H9 (cell line): ENCODE measurements at regions not wholly inside any gene's neighbourhood (a gene's known extent, or its start where the extent isn't known, plus 50 kb on each side); places are given as distances from the start of the nearest gene placed in this dataset.

ENCODE experiments used
- DNase-seq: peaks from one replicate; pipeline ENCODE4 v3.0.0-alpha.2; 2017
- H2AFZ ChIP-seq: one replicate; pipeline ENCODE4 v1.6.1; 2013; ENCODE audit warnings: mild to moderate bottlenecking, low read length, control low read depth, moderate library complexity
- H2AK5ac ChIP-seq: 2 replicates; pipeline ENCODE4 v1.6.1; 2013; ENCODE audit warnings: low read length, control low read depth, mixed read lengths; ENCODE audit not compliant: insufficient read length
- H2BK120ac ChIP-seq: one replicate; pipeline ENCODE4 v1.6.1; 2013; ENCODE audit warnings: low read depth, mild to moderate bottlenecking, low read length, control low read depth, inconsistent platforms; ENCODE audit not compliant: poor library complexity, severe bottlenecking
- H2BK12ac ChIP-seq: 2 replicates; pipeline ENCODE4 v1.6.1; 2013; ENCODE audit warnings: low read length, control low read depth, mixed read lengths, low read depth; ENCODE audit not compliant: insufficient read length
- H2BK15ac ChIP-seq: 2 replicates; pipeline ENCODE4 v1.6.1; 2013; ENCODE audit warnings: low read depth, low read length, control low read depth
- H2BK20ac ChIP-seq: one replicate; pipeline ENCODE4 v1.6.1; 2013; ENCODE audit warnings: low read depth, mild to moderate bottlenecking, low read length, control low read depth, inconsistent platforms; ENCODE audit not compliant: poor library complexity, severe bottlenecking
- H2BK5ac ChIP-seq: 2 replicates; pipeline ENCODE4 v1.6.1; 2013; ENCODE audit warnings: low read length, control low read depth, mixed read lengths; ENCODE audit not compliant: insufficient read length
- H3K14ac ChIP-seq: 2 replicates; pipeline ENCODE4 v1.6.1; 2013; ENCODE audit warnings: low read length, control low read depth; ENCODE audit not compliant: insufficient read depth
- H3K18ac ChIP-seq: 2 replicates; pipeline ENCODE4 v1.6.1; 2013; ENCODE audit warnings: low read depth, mild to moderate bottlenecking, mixed read lengths, low read length, control low read depth; ENCODE audit not compliant: insufficient read length
- H3K23ac ChIP-seq: 2 replicates; pipeline ENCODE4 v1.6.1; 2013; ENCODE audit warnings: low read length, control low read depth, mixed read lengths, low read depth; ENCODE audit not compliant: insufficient read length
- H3K23me2 ChIP-seq: 2 replicates; pipeline ENCODE4 v1.6.1; 2013; ENCODE audit warnings: low read depth, mild to moderate bottlenecking, mixed read lengths, low read length, control low read depth; ENCODE audit not compliant: insufficient read length, poor library complexity, severe bottlenecking
- H3K27ac ChIP-seq: 2 replicates; pipeline ENCODE4 v1.5.1; 2013; ENCODE audit warnings: low read length, control low read depth, mixed read lengths, low read depth; ENCODE audit not compliant: insufficient read length
- H3K27me3 ChIP-seq: 2 replicates; pipeline ENCODE4 v1.6.1; 2013; ENCODE audit warnings: low read length, control low read depth, inconsistent platforms; ENCODE audit not compliant: insufficient read depth
- H3K4ac ChIP-seq: 2 replicates; pipeline ENCODE4 v1.6.1; 2013; ENCODE audit warnings: low read depth, mild to moderate bottlenecking, control low read depth, inconsistent platforms, low read length, moderate library complexity
- H3K4me1 ChIP-seq: 2 replicates; pipeline ENCODE4 v1.6.1; 2013; ENCODE audit warnings: low read length, control low read depth, inconsistent platforms; ENCODE audit not compliant: insufficient read depth
- H3K4me2 ChIP-seq: 2 replicates; pipeline ENCODE4 v1.6.1; 2013; ENCODE audit warnings: low read length, control low read depth, mixed read lengths; ENCODE audit not compliant: insufficient read length, insufficient read depth
- H3K56ac ChIP-seq: 2 replicates; pipeline ENCODE4 v1.6.1; 2013; ENCODE audit warnings: low read depth, mild to moderate bottlenecking, mixed read lengths, low read length, control low read depth; ENCODE audit not compliant: insufficient read length
- H3K79me1 ChIP-seq: 2 replicates; pipeline ENCODE4 v1.6.1; 2013; ENCODE audit warnings: low read depth, mild to moderate bottlenecking, moderate library complexity, low read length, control low read depth, inconsistent platforms; ENCODE audit not compliant: insufficient read depth, poor library complexity, severe bottlenecking
- H3K79me2 ChIP-seq: 2 replicates; pipeline ENCODE4 v1.6.1; 2013; ENCODE audit warnings: low read length, control low read depth, inconsistent platforms; ENCODE audit not compliant: insufficient read depth
- H3K9ac ChIP-seq: 2 replicates; pipeline ENCODE4 v1.6.1; 2013; ENCODE audit warnings: low read length, control low read depth, mixed read lengths; ENCODE audit not compliant: insufficient read length; ENCODE audit errors: extremely low read depth
- H3K9me3 ChIP-seq: one replicate; pipeline ENCODE4 v1.6.1; 2013; ENCODE audit warnings: low read depth, low read length, inconsistent platforms; ENCODE audit not compliant: control insufficient read depth
- H3T11ph ChIP-seq: one replicate; pipeline ENCODE4 v1.6.1; 2013; ENCODE audit warnings: mild to moderate bottlenecking, low read length, control low read depth, inconsistent platforms
- H4K20me1 ChIP-seq: one replicate; pipeline ENCODE4 v1.6.1; 2013; ENCODE audit not compliant: control insufficient read depth, insufficient read length, insufficient read depth
- H4K5ac ChIP-seq: 2 replicates; pipeline ENCODE4 v1.6.1; 2013; ENCODE audit warnings: low read depth, mild to moderate bottlenecking, mixed read lengths, low read length, control low read depth; ENCODE audit not compliant: insufficient read length
- H4K8ac ChIP-seq: replicated peaks from 2 replicates; pipeline ENCODE4 v1.6.1; 2013; ENCODE audit warnings: low read length, control low read depth, mixed read lengths, low read depth; ENCODE audit not compliant: insufficient read length
- H4K91ac ChIP-seq: 2 replicates; pipeline ENCODE4 v1.6.1; 2013; ENCODE audit warnings: low read depth, mild to moderate bottlenecking, moderate library complexity, mixed read lengths, low read length, control low read depth; ENCODE audit not compliant: insufficient read length
- H3K27ac Mint-ChIP-seq, 3 experiments: 2 replicates in 2 of 3; 3 replicates in 1 of 3; pipeline ENCODE4 v1.8.0; 2020 to 2021; ENCODE audit warnings: mixed read lengths in 3 of 3, mild to moderate bottlenecking in 1 of 3, moderate library complexity in 1 of 3
- H3K27me3 Mint-ChIP-seq: 2 replicates; pipeline ENCODE4 v1.8.0; 2021; ENCODE audit warnings: low read depth, mild to moderate bottlenecking, moderate library complexity, mixed read lengths
- H3K36me3 Mint-ChIP-seq, 3 experiments: 2 replicates in 2 of 3; 3 replicates in 1 of 3; pipeline ENCODE4 v1.8.0; 2020 to 2021; ENCODE audit warnings: low read depth in 3 of 3, mixed read lengths in 3 of 3; ENCODE audit not compliant: insufficient read depth in 1 of 3
- H3K4me1 Mint-ChIP-seq, 2 experiments: 2 replicates each; pipeline ENCODE4 v1.8.0; 2020; ENCODE audit warnings: mixed read lengths in 2 of 2
- H3K4me3 Mint-ChIP-seq, 2 experiments: 2 replicates in 1 of 2; 3 replicates in 1 of 2; pipeline ENCODE4 v1.8.0; 2020 to 2021; ENCODE audit warnings: mild to moderate bottlenecking in 2 of 2, mixed read lengths in 2 of 2, moderate library complexity in 1 of 2
- H3K9me3 Mint-ChIP-seq, 2 experiments: 2 replicates in 1 of 2; 3 replicates in 1 of 2; pipeline ENCODE4 v1.8.0; 2020; ENCODE audit warnings: mild to moderate bottlenecking in 2 of 2, mixed read lengths in 2 of 2, moderate library complexity in 1 of 2
- TF ChIP-seq, protein P1 (sequence below): fragments of 200-600 bp; sonication (generic); conservative IDR thresholded peaks from 3 replicates; pipeline ENCODE4 v1.8.0; 2021; ENCODE audit warnings: antibody characterized with exemption, mild to moderate bottlenecking

- no peak overlapping the region for H2BK5ac ChIP-seq
- Mint-ChIP-seq H3K27me3 (peaks cover 2% of the 10 kb centered on the region), H3K4me1 (peaks cover 3 to 9% of the 10 kb centered on the region in 2 experiments), H3K9me3 (peaks cover 0 to 2% of the 10 kb centered on the region in 2 experiments; a peak in 4 of 5 replicates), H3K36me3 (no peaks in the 10 kb centered on the region; a peak in 2 of 7 replicates), H3K27ac (no peak overlapping the region), H3K4me3 (no peak overlapping the region)
- no peak overlapping the region for H3K4me2 ChIP-seq
- no peaks in the 10 kb centered on the region for H3K27me3 ChIP-seq
- TF ChIP-seq, protein P1, sequence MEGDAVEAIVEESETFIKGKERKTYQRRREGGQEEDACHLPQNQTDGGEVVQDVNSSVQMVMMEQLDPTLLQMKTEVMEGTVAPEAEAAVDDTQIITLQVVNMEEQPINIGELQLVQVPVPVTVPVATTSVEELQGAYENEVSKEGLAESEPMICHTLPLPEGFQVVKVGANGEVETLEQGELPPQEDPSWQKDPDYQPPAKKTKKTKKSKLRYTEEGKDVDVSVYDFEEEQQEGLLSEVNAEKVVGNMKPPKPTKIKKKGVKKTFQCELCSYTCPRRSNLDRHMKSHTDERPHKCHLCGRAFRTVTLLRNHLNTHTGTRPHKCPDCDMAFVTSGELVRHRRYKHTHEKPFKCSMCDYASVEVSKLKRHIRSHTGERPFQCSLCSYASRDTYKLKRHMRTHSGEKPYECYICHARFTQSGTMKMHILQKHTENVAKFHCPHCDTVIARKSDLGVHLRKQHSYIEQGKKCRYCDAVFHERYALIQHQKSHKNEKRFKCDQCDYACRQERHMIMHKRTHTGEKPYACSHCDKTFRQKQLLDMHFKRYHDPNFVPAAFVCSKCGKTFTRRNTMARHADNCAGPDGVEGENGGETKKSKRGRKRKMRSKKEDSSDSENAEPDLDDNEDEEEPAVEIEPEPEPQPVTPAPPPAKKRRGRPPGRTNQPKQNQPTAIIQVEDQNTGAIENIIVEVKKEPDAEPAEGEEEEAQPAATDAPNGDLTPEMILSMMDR: no peak
- H2AFZ ChIP-seq: no peak overlapping the region
- no peak overlapping the region for H3K18ac ChIP-seq
- H3K14ac ChIP-seq: no peak overlapping the region
- no peak overlapping the region for H3K56ac ChIP-seq
- H3K4ac ChIP-seq: no peak overlapping the region
- no peak for DNase-seq
- no peaks in the 10 kb centered on the region for H3K79me2 ChIP-seq
- no peak overlapping the region for H2BK12ac ChIP-seq
- no peak overlapping the region for H2AK5ac ChIP-seq
- no peak overlapping the region for H3K23ac ChIP-seq
- no peak overlapping the region for H3K9ac ChIP-seq
- H3K79me1 ChIP-seq: no peaks in the 10 kb centered on the region
- H4K91ac ChIP-seq: no peak overlapping the region
- H4K5ac ChIP-seq: no peak overlapping the region
- no peak overlapping the region for H2BK15ac ChIP-seq
- no peak overlapping the region for H2BK120ac ChIP-seq
- no peaks in the 10 kb centered on the region for H3K23me2 ChIP-seq
- H3K27ac ChIP-seq: no peak overlapping the region
- H4K20me1 ChIP-seq: no peaks in the 10 kb centered on the region
- no peak overlapping the region for H4K8ac ChIP-seq
- no peak overlapping the region for H3T11ph ChIP-seq
- no peak overlapping the region for H2BK20ac ChIP-seq
- no peaks in the 10 kb centered on the region for H3K9me3 ChIP-seq
- H3K4me1 ChIP-seq: no peaks in the 10 kb centered on the region
Observed at GRCh38 chrX:140038842-140039241, 73.5 kb upstream of the CXorf66 start.
